ENCODE measurements at regions not wholly inside any gene's neighbourhood (a gene's known extent, or its start where the extent isn't known, plus 50 kb on each side); places are given as distances from the start of the nearest gene placed in this dataset.

- no peaks in the 10 kb centered on the region for H3K9me3 Mint-ChIP-seq
- no peak for TF ChIP-seq EZH2phosphoT487 (IDR thresholded peaks at IDR 0.05; ENCODE audit: unreplicated experiment)
- TF ChIP-seq, protein P1, sequence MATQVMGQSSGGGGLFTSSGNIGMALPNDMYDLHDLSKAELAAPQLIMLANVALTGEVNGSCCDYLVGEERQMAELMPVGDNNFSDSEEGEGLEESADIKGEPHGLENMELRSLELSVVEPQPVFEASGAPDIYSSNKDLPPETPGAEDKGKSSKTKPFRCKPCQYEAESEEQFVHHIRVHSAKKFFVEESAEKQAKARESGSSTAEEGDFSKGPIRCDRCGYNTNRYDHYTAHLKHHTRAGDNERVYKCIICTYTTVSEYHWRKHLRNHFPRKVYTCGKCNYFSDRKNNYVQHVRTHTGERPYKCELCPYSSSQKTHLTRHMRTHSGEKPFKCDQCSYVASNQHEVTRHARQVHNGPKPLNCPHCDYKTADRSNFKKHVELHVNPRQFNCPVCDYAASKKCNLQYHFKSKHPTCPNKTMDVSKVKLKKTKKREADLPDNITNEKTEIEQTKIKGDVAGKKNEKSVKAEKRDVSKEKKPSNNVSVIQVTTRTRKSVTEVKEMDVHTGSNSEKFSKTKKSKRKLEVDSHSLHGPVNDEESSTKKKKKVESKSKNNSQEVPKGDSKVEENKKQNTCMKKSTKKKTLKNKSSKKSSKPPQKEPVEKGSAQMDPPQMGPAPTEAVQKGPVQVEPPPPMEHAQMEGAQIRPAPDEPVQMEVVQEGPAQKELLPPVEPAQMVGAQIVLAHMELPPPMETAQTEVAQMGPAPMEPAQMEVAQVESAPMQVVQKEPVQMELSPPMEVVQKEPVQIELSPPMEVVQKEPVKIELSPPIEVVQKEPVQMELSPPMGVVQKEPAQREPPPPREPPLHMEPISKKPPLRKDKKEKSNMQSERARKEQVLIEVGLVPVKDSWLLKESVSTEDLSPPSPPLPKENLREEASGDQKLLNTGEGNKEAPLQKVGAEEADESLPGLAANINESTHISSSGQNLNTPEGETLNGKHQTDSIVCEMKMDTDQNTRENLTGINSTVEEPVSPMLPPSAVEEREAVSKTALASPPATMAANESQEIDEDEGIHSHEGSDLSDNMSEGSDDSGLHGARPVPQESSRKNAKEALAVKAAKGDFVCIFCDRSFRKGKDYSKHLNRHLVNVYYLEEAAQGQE (IDR thresholded peaks at IDR 0.05; ENCODE audit: unreplicated experiment) = no peak
- TF ChIP-seq ZNF114 (CRISPR knock-in tag; IDR thresholded peaks at IDR 0.05) = no peak
- no peak for TF ChIP-seq STAT1 (IDR thresholded peaks at IDR 0.05; ENCODE audit: unreplicated experiment)
- TF ChIP-seq ZNF462 (CRISPR knock-in tag; IDR thresholded peaks at IDR 0.05) = no peak
- TF ChIP-seq POLR2AphosphoS5 (IDR thresholded peaks at IDR 0.05; ENCODE audit: low read depth) = no peak
- TF ChIP-seq, protein P2, sequence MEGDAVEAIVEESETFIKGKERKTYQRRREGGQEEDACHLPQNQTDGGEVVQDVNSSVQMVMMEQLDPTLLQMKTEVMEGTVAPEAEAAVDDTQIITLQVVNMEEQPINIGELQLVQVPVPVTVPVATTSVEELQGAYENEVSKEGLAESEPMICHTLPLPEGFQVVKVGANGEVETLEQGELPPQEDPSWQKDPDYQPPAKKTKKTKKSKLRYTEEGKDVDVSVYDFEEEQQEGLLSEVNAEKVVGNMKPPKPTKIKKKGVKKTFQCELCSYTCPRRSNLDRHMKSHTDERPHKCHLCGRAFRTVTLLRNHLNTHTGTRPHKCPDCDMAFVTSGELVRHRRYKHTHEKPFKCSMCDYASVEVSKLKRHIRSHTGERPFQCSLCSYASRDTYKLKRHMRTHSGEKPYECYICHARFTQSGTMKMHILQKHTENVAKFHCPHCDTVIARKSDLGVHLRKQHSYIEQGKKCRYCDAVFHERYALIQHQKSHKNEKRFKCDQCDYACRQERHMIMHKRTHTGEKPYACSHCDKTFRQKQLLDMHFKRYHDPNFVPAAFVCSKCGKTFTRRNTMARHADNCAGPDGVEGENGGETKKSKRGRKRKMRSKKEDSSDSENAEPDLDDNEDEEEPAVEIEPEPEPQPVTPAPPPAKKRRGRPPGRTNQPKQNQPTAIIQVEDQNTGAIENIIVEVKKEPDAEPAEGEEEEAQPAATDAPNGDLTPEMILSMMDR (conservative IDR thresholded peaks at IDR 0.05; ENCODE audit: low read depth in 2 of 2) = no peak
- no peak for TF ChIP-seq EZH2 (IDR thresholded peaks at IDR 0.05; ENCODE audit: low read depth, unreplicated experiment)
- TF ChIP-seq ETS1 (IDR thresholded peaks at IDR 0.05) = no peak
- TF ChIP-seq JUNB (IDR thresholded peaks at IDR 0.05; ENCODE audit: unreplicated experiment) = no peak
- no peak for TF ChIP-seq ZNF331 (CRISPR knock-in tag; IDR thresholded peaks at IDR 0.05; ENCODE audit: low read depth)
- no peak for TF ChIP-seq CREB1 (CRISPR knock-in tag; IDR thresholded peaks at IDR 0.05; ENCODE audit: low read depth)
- Histone ChIP-seq H4K20me1 (replicated peaks; ENCODE audit: insufficient read depth) (no peaks in the 10 kb centered on the region), H3K27me3 (ENCODE audit: insufficient read depth) (no peaks in the 10 kb centered on the region), H3F3A (replicated peaks; ENCODE audit: low read depth) (no peaks in the 10 kb centered on the region), H3K36me3 (ENCODE audit: insufficient read depth) (no peaks in the 10 kb centered on the region), H3K4me1 (ENCODE audit: insufficient read depth) (no peaks in the 10 kb centered on the region; the same call in 1 of the 2 replicates), H3K79me2 (replicated peaks; ENCODE audit: insufficient read depth) (no peaks in the 10 kb centered on the region), H2AFZ (no peak overlapping the region), H3K9me2 (ENCODE audit: insufficient read depth) (no peaks in the 10 kb centered on the region; the same call in 1 of the 2 replicates), H3K4me2 (no peak overlapping the region), H3K4me3 (no peak overlapping the region), H3K27ac (ENCODE audit: low read depth) (no peak overlapping the region)
- DNase-seq (ENCODE audit: low spot score) (no peak), ATAC-seq (no peak)
- H3K36me3 Mint-ChIP-seq (ENCODE audit: low read depth) = no peaks in the 10 kb centered on the region
- no peak overlapping the region for H3K4me3 Mint-ChIP-seq
- no peak overlapping the region for H3K27ac Mint-ChIP-seq
- no peaks in the 10 kb centered on the region for H3K27me3 Mint-ChIP-seq (ENCODE audit: insufficient read depth, low read depth, poor library complexity)
- H3K4me1 Mint-ChIP-seq = peaks cover 13% of the 10 kb centered on the region; the same call in 2 of the 3 replicates
Measured at GRCh38 chr9:32863291-32863690, 80.0 kb downstream of the TMEM215 start.

Data from GM23338 (cell line).